SU-DHL-6 (cell line): ENCODE measurements at regions not wholly inside any gene's neighbourhood (a gene's known extent, or its start where the extent isn't known, plus 50 kb on each side); places are given as distances from the start of the nearest gene placed in this dataset.

Experiments used
- H2AFZ ChIP-seq: fragments of 200-600 bp; sonication (generic); 2 replicates; pipeline ENCODE4 v1.6.1; 2014; ENCODE audit warnings: low read depth, mild to moderate bottlenecking, moderate library complexity, mixed read lengths, antibody characterized with exemption, low read length; ENCODE audit not compliant: severe bottlenecking
- H3F3A ChIP-seq: fragments of 200-600 bp; shearing (Covaris generic); 2 replicates; pipeline ENCODE4 v1.6.0; 2016; ENCODE audit warnings: antibody characterized with exemption, mild to moderate bottlenecking; ENCODE audit not compliant: insufficient read depth
- H3K27ac ChIP-seq: fragments of 200-600 bp; sonication (generic); 2 replicates; pipeline ENCODE4 v1.5.1; 2016; ENCODE audit warnings: low read depth, mild to moderate bottlenecking, low read length, moderate library complexity, mixed read lengths
- H3K27me3 ChIP-seq: fragments of 200-600 bp; sonication (generic), shearing (Covaris generic); 2 replicates; pipeline ENCODE4 v1.6.0; 2014; ENCODE audit warnings: mild to moderate bottlenecking, low read length
- H3K36me3 ChIP-seq: fragments of 200-600 bp; sonication (generic); 2 replicates; pipeline ENCODE4 v1.6.1; 2014; ENCODE audit warnings: mild to moderate bottlenecking, low read length, mixed read lengths
- H3K4me2 ChIP-seq: fragments of 300-600, 200-600 bp; shearing (Covaris generic), sonication (generic); 2 replicates; pipeline ENCODE4 v1.6.0; 2014; ENCODE audit warnings: low read length, low read depth, mild to moderate bottlenecking; ENCODE audit not compliant: poor library complexity, severe bottlenecking
- H3K4me3 ChIP-seq: fragments of 200-600 bp; sonication (generic); 2 replicates; pipeline ENCODE4 v1.5.1; 2014; ENCODE audit warnings: antibody characterized with exemption, low read length, mild to moderate bottlenecking, mixed read lengths; ENCODE audit not compliant: insufficient read depth, poor library complexity, severe bottlenecking
- H3K79me2 ChIP-seq: fragments of 200-600 bp; sonication (generic); 2 replicates; pipeline ENCODE4 v1.6.1; 2014; ENCODE audit warnings: mild to moderate bottlenecking, low read length, moderate library complexity; ENCODE audit not compliant: insufficient read depth
- H3K9ac ChIP-seq: fragments of 200-600 bp; sonication (generic); 2 replicates; pipeline ENCODE4 v1.7.0; 2014; ENCODE audit warnings: mild to moderate bottlenecking, low read length
- H3K9me2 ChIP-seq: fragments of 200-600 bp; sonication (generic); replicated peaks from 2 replicates; pipeline ENCODE4 v1.6.1; 2014; ENCODE audit warnings: low read length; ENCODE audit not compliant: insufficient read depth
- H3K9me3 ChIP-seq: fragments of 200-600 bp; sonication (generic); 2 replicates; pipeline ENCODE4 v1.6.1; 2014; ENCODE audit warnings: low read length, mixed read lengths; ENCODE audit not compliant: insufficient read depth
- H4K20me1 ChIP-seq: fragments of 200-600 bp; sonication (generic); 2 replicates; pipeline ENCODE4 v1.6.1; 2014; ENCODE audit warnings: low read depth, mild to moderate bottlenecking, antibody characterized with exemption, low read length, moderate library complexity, mixed read lengths
- EZH2phosphoT487 ChIP-seq: fragments of 200-600 bp; sonication (generic), shearing (Covaris generic); conservative IDR thresholded peaks from 2 replicates; pipeline ENCODE4 v1.6.1; 2018; ENCODE audit warnings: mild to moderate bottlenecking, antibody characterized with exemption, low read length, moderate library complexity, mixed read lengths
- TF ChIP-seq, protein P1 (sequence below): fragments of 200-600 bp; sonication (generic); IDR thresholded peaks from one replicate; pipeline ENCODE4 v1.5.1; 2017; ENCODE audit warnings: antibody characterized with exemption, mild to moderate bottlenecking, low read length, moderate library complexity; ENCODE audit not compliant: insufficient read depth, poor library complexity, severe bottlenecking

DNA sequence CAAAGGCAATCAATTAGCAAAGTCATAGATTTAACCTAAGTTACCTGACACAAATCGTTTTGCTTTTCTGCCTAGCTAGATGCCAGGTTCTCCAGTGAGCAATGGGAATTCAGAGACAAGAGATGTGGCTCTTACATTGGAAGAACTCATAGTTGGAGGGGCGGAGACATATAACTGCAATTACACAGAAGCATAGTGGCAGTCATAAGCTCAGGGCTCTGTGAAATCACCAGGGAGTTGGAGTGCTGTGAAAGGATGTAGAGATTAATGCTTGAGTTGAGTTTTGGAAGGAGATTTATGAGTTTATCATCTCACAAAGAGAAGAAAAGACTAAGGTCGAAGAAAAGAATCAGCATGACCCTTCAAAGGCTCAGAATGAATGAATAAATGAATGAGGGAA is 457.2 kb upstream of the TRIB2 start:
- Histone ChIP-seq H3K27ac (no peak overlapping the region), H2AFZ (no peak overlapping the region), H3K36me3 (no peaks in the 10 kb centered on the region), H3K9ac (no peak overlapping the region), H3K4me3 (no peak overlapping the region), H3K9me3 (no peaks in the 10 kb centered on the region), H3K79me2 (no peaks in the 10 kb centered on the region), H3K27me3 (no peaks in the 10 kb centered on the region), H3K9me2 (no peaks in the 10 kb centered on the region), H3K4me2 (no peak overlapping the region), H4K20me1 (no peaks in the 10 kb centered on the region), H3F3A (0 out of 2 replicates have a peak, but pooled peaks cover 7% of the 10 kb centered on the region)
- no peak for TF ChIP-seq EZH2phosphoT487
- TF ChIP-seq, protein P1, sequence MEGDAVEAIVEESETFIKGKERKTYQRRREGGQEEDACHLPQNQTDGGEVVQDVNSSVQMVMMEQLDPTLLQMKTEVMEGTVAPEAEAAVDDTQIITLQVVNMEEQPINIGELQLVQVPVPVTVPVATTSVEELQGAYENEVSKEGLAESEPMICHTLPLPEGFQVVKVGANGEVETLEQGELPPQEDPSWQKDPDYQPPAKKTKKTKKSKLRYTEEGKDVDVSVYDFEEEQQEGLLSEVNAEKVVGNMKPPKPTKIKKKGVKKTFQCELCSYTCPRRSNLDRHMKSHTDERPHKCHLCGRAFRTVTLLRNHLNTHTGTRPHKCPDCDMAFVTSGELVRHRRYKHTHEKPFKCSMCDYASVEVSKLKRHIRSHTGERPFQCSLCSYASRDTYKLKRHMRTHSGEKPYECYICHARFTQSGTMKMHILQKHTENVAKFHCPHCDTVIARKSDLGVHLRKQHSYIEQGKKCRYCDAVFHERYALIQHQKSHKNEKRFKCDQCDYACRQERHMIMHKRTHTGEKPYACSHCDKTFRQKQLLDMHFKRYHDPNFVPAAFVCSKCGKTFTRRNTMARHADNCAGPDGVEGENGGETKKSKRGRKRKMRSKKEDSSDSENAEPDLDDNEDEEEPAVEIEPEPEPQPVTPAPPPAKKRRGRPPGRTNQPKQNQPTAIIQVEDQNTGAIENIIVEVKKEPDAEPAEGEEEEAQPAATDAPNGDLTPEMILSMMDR, result no peak

DNA sequence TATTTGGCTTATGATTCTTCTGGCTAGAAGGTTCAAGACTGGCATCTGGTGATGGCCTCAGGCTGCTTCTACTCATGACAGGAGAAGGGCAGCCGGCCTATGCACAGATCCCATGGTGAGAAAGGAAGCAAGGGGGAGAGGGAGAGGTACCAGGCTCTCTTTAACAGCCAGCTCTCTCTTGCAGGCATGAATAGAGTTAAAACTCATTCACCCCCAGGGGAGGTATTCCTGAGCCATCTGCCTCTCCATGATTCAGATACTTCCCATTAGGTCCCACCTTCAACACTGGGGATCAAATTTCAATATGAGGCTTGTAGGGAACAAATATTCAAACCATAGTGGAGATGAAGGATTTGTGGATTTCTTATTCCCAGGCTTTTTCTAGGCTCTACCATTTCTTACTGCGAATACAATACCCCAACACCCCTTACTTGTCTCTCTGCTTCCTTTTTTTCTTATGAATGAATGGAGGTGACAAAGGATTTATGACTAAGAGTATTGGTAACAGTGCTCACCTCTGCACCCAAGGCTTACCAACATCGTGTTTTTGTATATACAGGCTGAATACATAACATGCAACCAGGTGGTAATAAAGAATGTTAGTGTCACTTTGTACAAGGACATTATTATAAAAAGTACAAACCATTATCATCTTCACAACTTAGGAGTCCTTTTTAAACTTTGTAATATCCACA is 454.6 kb upstream of the TRIB2 start:
- no peaks in the 10 kb centered on the region for H3K9me3 ChIP-seq
- 0 out of 2 replicates have a peak, but pooled peaks cover 7% of the 10 kb centered on the region for H3F3A ChIP-seq
- H3K9ac ChIP-seq, result peak overlapping the region; percentile 20
- H3K9me2 ChIP-seq, result no peaks in the 10 kb centered on the region
- H3K4me2 ChIP-seq, result peak overlapping the region; percentile 45
- TF ChIP-seq EZH2phosphoT487, result no peak
- TF ChIP-seq, protein P1, result no peak
- H4K20me1 ChIP-seq, result no peaks in the 10 kb centered on the region
- no peaks in the 10 kb centered on the region for H3K79me2 ChIP-seq
- no peak overlapping the region for H3K4me3 ChIP-seq
- no peaks in the 10 kb centered on the region for H3K36me3 ChIP-seq
- H3K27me3 ChIP-seq, result no peaks in the 10 kb centered on the region
- peak overlapping the region; percentile 28 for H2AFZ ChIP-seq
- peak overlapping the region; percentile 63 for H3K27ac ChIP-seq

DNA sequence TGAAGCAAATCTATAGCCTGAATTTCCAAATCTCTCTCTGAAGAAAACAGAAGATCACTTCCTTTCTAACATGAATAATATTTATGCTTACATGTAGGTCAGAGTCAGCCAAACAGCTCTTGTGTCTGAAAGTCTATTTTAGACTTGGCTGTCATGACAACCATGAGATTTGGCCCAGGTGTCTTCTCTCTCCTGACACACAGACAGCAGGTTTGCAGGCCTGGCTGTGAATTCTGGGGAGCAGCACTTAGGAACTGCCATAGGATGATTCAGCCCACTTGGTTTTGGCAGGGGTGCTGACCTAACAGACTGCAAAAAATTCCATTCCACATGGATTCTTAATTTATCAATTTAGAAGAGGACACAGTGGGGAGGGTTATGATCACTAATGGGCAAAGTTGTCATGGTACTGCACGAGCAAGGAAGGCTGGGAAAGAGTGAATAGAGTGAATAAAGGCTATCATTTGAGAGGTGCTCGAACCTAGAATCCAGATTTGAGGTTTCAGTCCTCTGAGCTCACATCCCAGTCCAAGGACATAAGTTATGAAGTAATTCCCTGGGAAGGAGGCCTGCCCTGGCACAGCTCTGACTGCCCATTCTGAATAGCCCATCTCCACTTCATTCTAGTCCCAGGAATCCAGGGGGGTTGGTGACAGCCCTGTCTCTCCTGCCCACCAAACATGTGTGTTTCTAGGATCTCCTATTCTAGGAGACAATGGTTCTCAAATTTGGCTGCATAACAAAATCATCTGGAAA is 453.9 kb upstream of the TRIB2 start:
- Histone ChIP-seq H3K36me3 (no peaks in the 10 kb centered on the region), H3K9ac (peak overlapping the region; percentile 20), H3K79me2 (no peaks in the 10 kb centered on the region), H3K27ac (peak overlapping the region; percentile 63), H3K9me2 (no peaks in the 10 kb centered on the region), H4K20me1 (no peaks in the 10 kb centered on the region), H3K9me3 (no peaks in the 10 kb centered on the region), H3K4me2 (peak overlapping the region; percentile 45), H3K27me3 (no peaks in the 10 kb centered on the region), H2AFZ (peak overlapping the region; percentile 28), H3F3A (0 out of 2 replicates have a peak, but pooled peaks cover 7% of the 10 kb centered on the region), H3K4me3 (no peak overlapping the region)
- TF ChIP-seq, protein P1, result no peak
- no peak for TF ChIP-seq EZH2phosphoT487
